Dedifferentiated amniotic fluid mesenchymal stem cell (primary cell): ENCODE measurements at regions not wholly inside any gene's neighbourhood (a gene's known extent, or its start where the extent isn't known, plus 50 kb on each side); places are given as distances from the start of the nearest gene placed in this dataset.

Experiments used
- DNase-seq: peaks from one replicate; pipeline ENCODE4 v3.0.0-alpha.2; 2016; ENCODE audit errors: extremely low spot score

- DNase-seq = no peak
Measured at GRCh38 chr2:14684516-14684915, 52.0 kb downstream of the LRATD1 start.

DNA sequence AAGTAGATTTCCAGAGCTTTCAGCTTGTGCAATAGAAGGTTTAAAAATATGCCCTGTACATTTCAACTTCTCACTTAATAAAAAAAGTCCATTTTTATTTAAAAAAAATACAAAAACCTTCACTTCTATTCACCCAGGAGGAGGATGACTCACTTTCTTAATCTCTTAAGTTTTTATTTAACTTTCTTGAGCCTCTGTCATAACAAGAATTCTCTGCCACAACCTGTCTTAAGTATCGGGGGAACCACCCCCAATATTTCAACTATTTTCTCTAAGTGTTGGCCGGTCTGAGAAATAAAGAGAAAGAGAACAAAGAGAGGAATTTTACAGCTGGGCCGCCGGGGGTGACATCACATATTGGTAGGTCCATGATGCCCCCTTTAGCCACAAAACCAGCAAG is 58.4 kb downstream of the LRATD1 start:
- no peak for DNase-seq

- DNase-seq = no peak
Measured at GRCh38 chr2:14693874-14694273, 61.4 kb downstream of the LRATD1 start.

- no peak for DNase-seq
Measured at GRCh38 chr2:14700753-14701152, 68.2 kb downstream of the LRATD1 start.

GRCh38 chr2:14702258-14702657 is 69.7 kb downstream of the LRATD1 start:
- no peak for DNase-seq

- DNase-seq = no peak
Measured at GRCh38 chr2:14706201-14706600, 73.7 kb downstream of the LRATD1 start.

- DNase-seq = no peak
Measured at GRCh38 chr2:14712111-14712510, 79.6 kb downstream of the LRATD1 start.

DNA sequence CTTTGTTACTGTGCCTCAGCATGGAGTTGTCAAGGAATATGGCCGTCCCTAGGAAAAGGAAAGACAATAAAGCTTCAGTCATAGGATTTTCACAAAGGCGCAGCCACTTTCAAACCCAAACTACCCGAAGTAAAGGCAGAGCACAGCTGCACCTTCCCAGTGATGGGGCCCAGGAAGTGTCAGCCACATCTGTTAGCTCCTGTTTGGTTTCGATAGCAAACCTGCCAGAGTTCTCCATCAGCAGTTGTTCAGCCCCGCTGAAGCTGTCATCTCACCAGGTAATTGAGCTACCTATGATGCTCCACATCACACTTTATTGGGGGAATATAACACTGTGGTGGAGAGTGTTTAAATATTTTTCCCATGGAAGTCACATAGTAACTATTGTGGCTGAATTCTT is 80.7 kb downstream of the LRATD1 start:
- DNase-seq = no peak

GRCh38 chr2:14715600-14715999 is 83.1 kb downstream of the LRATD1 start:
- no peak for DNase-seq

GRCh38 chr2:14716319-14716718 is 83.8 kb downstream of the LRATD1 start:
- no peak for DNase-seq

DNA sequence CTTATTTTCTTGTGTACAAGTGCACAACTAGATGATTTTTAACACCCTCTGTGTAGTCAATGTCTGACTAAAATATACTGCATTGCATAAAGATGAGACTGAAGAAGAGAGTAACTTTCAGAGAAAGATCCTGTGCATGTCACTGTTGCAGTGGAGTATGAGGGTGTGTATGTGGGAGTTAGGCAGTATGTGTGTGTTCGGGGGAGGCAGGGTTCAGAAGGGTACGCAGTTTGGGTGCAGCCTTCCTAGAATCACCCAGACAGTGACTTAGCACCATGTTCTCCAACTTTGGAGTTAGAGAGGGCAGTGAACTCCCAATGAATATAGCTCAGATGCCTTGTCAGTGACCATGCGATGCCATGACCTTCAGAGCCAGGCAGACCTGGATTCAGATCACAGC is 84.6 kb downstream of the LRATD1 start:
- DNase-seq = no peak

DNA sequence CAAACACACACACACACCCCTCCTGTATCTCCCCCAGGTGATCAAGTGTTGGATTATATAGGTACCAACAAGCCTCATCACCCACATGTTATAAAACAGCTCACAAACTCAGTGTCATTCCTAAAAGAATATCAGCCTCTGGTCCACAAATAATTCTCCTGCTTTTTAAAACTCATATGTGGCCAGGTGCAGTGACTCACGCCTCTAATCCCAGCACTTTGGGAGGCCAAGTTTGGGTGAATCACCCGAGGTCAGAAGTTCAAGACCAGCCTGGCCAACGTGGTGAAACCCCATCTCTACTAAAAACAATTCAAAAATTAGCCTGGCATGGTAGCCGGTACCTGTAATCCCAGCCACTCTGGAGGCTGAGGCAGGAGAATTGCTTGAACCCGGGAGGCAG is 87.8 kb downstream of the LRATD1 start:
- no peak for DNase-seq

DNA sequence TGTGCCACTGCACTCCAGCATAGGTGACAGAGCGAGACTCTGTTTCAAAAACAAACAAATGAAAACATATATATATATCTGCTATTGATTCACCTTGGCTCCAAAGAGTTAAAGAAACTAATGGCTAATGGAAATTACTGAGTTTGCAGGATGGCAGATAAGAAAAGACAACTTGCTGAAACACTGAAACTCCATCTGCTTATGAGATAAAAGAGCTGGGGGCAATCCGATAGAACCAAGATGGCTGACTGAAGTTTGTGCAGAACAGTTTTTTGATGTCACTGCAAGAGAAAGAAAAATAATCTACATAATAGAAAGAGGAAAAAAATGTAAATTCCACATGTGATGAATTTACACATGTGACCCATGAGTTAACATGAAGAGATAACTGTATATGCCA is 88.2 kb downstream of the LRATD1 start:
- no peak for DNase-seq

GRCh38 chr2:14722904-14723570 is 90.5 kb downstream of the LRATD1 start:
- no peak for DNase-seq

- no peak for DNase-seq
Measured at GRCh38 chr2:14723684-14724083, 91.2 kb downstream of the LRATD1 start.

GRCh38 chr2:14735696-14736095 is 103.2 kb downstream of the LRATD1 start:
- no peak for DNase-seq

GRCh38 chr2:14737201-14737600 is 104.7 kb downstream of the LRATD1 start:
- no peak for DNase-seq

DNA sequence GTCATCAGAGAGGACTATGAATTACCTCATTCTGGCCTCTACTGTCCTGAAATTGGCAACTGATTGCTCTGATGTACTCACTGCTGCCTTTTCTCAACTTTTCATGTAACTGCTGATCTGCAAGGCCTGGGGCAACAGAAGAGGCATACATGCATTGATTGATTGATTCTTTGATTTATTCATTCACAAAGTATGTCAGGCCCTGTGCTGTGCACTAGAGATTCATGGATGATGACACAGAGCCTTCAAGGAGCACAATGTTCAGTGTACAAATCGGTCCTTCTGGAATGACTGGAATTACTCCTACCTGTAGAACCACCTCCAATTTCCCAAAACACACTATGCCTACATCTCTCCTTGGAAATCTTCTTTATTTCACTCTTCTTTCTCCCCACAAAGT is 111.3 kb downstream of the LRATD1 start:
- no peak for DNase-seq

GRCh38 chr2:14745288-14746076 is 113.0 kb downstream of the LRATD1 start:
- no peak for DNase-seq

DNA sequence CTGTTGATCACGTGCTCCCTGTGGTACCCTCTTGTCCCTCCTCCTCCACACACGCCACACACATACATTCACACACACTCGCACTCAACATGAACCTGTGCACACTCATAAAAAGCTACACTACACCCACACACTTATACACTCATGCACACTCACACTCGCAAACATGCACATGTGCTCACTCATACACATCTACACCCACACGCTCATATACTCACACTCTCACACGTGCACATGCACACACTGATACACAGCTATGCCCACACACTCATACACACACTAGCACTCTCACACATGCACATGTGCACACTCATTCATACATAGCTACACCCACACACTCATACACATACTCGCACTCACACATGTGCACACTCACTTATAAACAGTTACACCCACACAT is 113.6 kb downstream of the LRATD1 start:
- no peak for DNase-seq

GRCh38 chr2:14747447-14747846 is 114.9 kb downstream of the LRATD1 start:
- DNase-seq = no peak

DNA sequence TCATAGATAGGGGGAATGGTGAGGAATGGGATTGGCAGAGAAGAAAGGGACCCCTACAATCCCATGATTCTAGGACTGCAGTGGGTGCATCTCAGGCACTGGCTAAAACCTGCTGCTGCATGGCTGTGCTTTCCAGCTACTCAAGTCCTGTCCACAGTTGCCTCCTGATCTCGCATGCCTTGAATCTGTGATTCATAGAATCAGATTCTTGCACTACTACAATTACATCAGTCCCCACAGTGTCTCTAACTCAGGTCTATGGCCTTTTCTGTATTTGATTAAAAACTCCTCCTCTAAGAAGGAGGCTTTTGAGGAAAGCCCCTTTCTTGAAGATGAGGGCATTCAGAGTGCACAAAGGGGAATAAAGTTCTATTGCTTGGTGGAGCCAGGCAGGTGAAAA is 117.4 kb downstream of the LRATD1 start:
- no peak for DNase-seq

- DNase-seq = no peak
Measured at GRCh38 chr2:14750433-14750832, 117.9 kb downstream of the LRATD1 start.

- DNase-seq = no peak
Measured at GRCh38 chr2:14751581-14751980, 119.1 kb downstream of the LRATD1 start.
